ENCODE measurements at regions not wholly inside any gene's neighbourhood (a gene's known extent, or its start where the extent isn't known, plus 50 kb on each side); places are given as distances from the start of the nearest gene placed in this dataset.

- no peak for DNase-seq
These were observed 844.8 kb downstream of the CDH9 start for GRCh38 chr5:26193626-26194025.

GRCh38 chr5:26192486-26192885, 845.9 kb downstream of the CDH9 start:
- DNase-seq = no peak

- DNase-seq = no peak
These were observed 856.8 kb downstream of the CDH9 start for GRCh38 chr5:26181582-26181981.

- DNase-seq = no peak
These were observed 889.7 kb downstream of the CDH9 start for GRCh38 chr5:26148569-26149107.

- DNase-seq = no peak
These were observed 895.1 kb downstream of the CDH9 start for GRCh38 chr5:26143259-26143658.

- no peak for DNase-seq
These were observed 917.0 kb downstream of the CDH9 start for GRCh38 chr5:26121338-26121737.

- DNase-seq = no peak
These were observed 934.2 kb downstream of the CDH9 start for GRCh38 chr5:26104175-26104574.

GRCh38 chr5:26060212-26060611, 978.2 kb downstream of the CDH9 start:
- DNase-seq = no peak

GRCh38 chr5:26054594-26054993, 983.8 kb downstream of the CDH9 start:
- no peak for DNase-seq

- no peak for DNase-seq
These were observed 1003.6 kb downstream of the CDH9 start for GRCh38 chr5:26034813-26035212.

- no peak for DNase-seq
These were observed 1006.9 kb downstream of the CDH9 start for GRCh38 chr5:26031481-26031880.

GRCh38 chr5:26026044-26026443, 1012.3 kb downstream of the CDH9 start:
- no peak for DNase-seq

GRCh38 chr5:26024774-26025173, 1013.6 kb downstream of the CDH9 start:
- DNase-seq = no peak

- DNase-seq = no peak
These were observed 1015.0 kb downstream of the CDH9 start for GRCh38 chr5:26023361-26023760.

GRCh38 chr5:26014206-26014605, 1024.2 kb downstream of the CDH9 start:
- DNase-seq = no peak

GRCh38 chr5:26012078-26012477, 1026.3 kb downstream of the CDH9 start:
- no peak for DNase-seq

- no peak for DNase-seq
These were observed 1028.6 kb downstream of the CDH9 start for GRCh38 chr5:26009742-26010141.

GRCh38 chr5:26003966-26004365, 1034.4 kb downstream of the CDH9 start:
- DNase-seq = no peak

- no peak for DNase-seq
These were observed 1043.2 kb downstream of the CDH9 start for GRCh38 chr5:25995209-25995608.

- DNase-seq = no peak
These were observed 1044.7 kb downstream of the CDH9 start for GRCh38 chr5:25993701-25994100.

- DNase-seq = no peak
These were observed 1046.7 kb downstream of the CDH9 start for GRCh38 chr5:25991639-25992038.

GRCh38 chr5:25990771-25991170, 1047.6 kb downstream of the CDH9 start:
- no peak for DNase-seq

- no peak for DNase-seq
These were observed 1059.3 kb downstream of the CDH9 start for GRCh38 chr5:25979086-25979485.

GRCh38 chr5:25975885-25976284, 1062.5 kb downstream of the CDH9 start:
- DNase-seq = no peak

GRCh38 chr5:25974451-25974850, 1063.9 kb downstream of the CDH9 start:
- no peak for DNase-seq
